ENCODE measurements at regions not wholly inside any gene's neighbourhood (a gene's known extent, or its start where the extent isn't known, plus 50 kb on each side); places are given as distances from the start of the nearest gene placed in this dataset.

GRCh38 chr22:44571566-44572413 lies 73.8 kb upstream of the RTL6 start:
- H3K36me3 ChIP-seq = no peaks in the 10 kb centered on the region
- TF ChIP-seq, protein P1, sequence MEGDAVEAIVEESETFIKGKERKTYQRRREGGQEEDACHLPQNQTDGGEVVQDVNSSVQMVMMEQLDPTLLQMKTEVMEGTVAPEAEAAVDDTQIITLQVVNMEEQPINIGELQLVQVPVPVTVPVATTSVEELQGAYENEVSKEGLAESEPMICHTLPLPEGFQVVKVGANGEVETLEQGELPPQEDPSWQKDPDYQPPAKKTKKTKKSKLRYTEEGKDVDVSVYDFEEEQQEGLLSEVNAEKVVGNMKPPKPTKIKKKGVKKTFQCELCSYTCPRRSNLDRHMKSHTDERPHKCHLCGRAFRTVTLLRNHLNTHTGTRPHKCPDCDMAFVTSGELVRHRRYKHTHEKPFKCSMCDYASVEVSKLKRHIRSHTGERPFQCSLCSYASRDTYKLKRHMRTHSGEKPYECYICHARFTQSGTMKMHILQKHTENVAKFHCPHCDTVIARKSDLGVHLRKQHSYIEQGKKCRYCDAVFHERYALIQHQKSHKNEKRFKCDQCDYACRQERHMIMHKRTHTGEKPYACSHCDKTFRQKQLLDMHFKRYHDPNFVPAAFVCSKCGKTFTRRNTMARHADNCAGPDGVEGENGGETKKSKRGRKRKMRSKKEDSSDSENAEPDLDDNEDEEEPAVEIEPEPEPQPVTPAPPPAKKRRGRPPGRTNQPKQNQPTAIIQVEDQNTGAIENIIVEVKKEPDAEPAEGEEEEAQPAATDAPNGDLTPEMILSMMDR (IDR thresholded peaks at IDR 0.05) = no peak
- WGBS, 2 donors = 75 to 77% methylated on average over 29 of the region's 29 CpGs
- no peak for DNase-seq
- peaks cover 0 to 25% (median 4%) of the 10 kb centered on the region in 9 donors for H3K4me1 ChIP-seq
- no peak overlapping the region for H3K4me3 ChIP-seq
- ATAC-seq = no peak
- intact Hi-C loops (cut with DNase I) = loop anchor here in 1 of 10 donors (5.0 kb wide), 1 partner anchor 334 kb away; no protein-coding TSS in a partner anchor
- H3K27ac ChIP-seq = no peak overlapping the region
- peaks cover 0 to 9% (median 0%) of the 10 kb centered on the region in 11 donors for H3K9me3 ChIP-seq
- peaks cover 0 to 10% (median 0%) of the 10 kb centered on the region in 7 donors for H3K27me3 ChIP-seq

- Histone ChIP-seq H3K9me3 (peaks cover 0 to 9% (median under 1%) of the 10 kb centered on the region in 11 donors), H3K27ac (no peak overlapping the region), H3K27me3 (peaks cover 0 to 5% (median 0%) of the 10 kb centered on the region in 7 donors), H3K36me3 (no peaks in the 10 kb centered on the region), H3K4me3 (no peak overlapping the region), H3K4me1 (peaks cover 0 to 25% (median 4%) of the 10 kb centered on the region in 9 donors)
- WGBS, 2 donors = 50 to 52% methylated on average over 18 of the region's 18 CpGs
- TF ChIP-seq, protein P1 (IDR thresholded peaks at IDR 0.05) = no peak
- intact Hi-C loops (cut with DNase I) = loop anchor here in 1 of 10 donors (5.0 kb wide), 1 partner anchor 333 kb away; no protein-coding TSS in a partner anchor
- ATAC-seq (peak in 2 of 8 donors; percentile 12 to 17), DNase-seq (no peak)
Measured at GRCh38 chr22:44570476-44571445, 72.7 kb upstream of the RTL6 start.

DNA sequence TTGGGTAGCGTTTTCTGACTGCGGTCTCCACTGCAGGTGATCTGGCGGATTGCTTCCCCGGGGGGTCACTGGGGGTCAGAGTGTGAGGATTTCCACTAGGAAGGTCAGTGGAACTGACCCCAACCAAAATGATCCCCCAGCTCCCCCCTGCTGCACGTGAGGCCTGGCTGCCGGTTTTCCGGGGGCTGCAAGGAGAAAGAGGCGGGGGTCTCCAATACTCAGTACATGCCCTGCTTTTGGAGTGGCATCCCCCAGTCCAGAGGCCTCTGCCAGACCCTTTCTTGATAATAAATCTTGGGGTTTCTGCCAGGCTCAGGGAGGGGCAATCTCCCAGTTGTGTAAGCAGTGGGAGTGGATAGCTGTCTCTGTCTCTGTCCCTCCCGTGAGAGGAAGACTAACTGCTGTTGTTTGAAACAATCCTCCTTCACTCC lies 71.5 kb upstream of the RTL6 start:
- H3K27me3 ChIP-seq = no peaks in the 10 kb centered on the region
- no peak overlapping the region for H3K27ac ChIP-seq
- ATAC-seq (no peak), DNase-seq (no peak)
- H3K4me3 ChIP-seq = no peak overlapping the region
- TF ChIP-seq, protein P1 (IDR thresholded peaks at IDR 0.05) = no peak
- H3K4me1 ChIP-seq = peaks cover 0 to 17% (median 4%) of the 10 kb centered on the region in 9 donors
- intact Hi-C loops (cut with DNase I) = loop anchor here in 1 of 10 donors (10.0 kb wide), 1 partner anchor 575 kb away; no protein-coding TSS in a partner anchor
- H3K9me3 ChIP-seq = peaks cover 0 to 20% (median 3%) of the 10 kb centered on the region in 11 donors
- H3K36me3 ChIP-seq = no peaks in the 10 kb centered on the region
- 89 to 94% methylated on average over 9 of the region's 9 CpGs for WGBS, 2 donors
